HepG2 (cell line): ENCODE measurements at regions not wholly inside any gene's neighbourhood (a gene's known extent, or its start where the extent isn't known, plus 50 kb on each side); places are given as distances from the start of the nearest gene placed in this dataset.

Experiments
- ATAC-seq: fragments of 200-7000 bp; cut with Tn5 transposase; 3 replicates; pipeline ENCODE4 v1.9.1; 2020; ENCODE audit warnings: mild to moderate bottlenecking, moderate library complexity
- BruUV-seq: library from RNA; stranded (reverse); fragments of 400-500 nt; replicated peaks from 2 replicates; lab custom pipeline; 2021; lab: Mats Ljungman, UMichigan
- CTCF ChIA-PET: fragments of 300-600 bp; formaldehyde crosslinking; extraction: SDS; loops from one replicate; lab custom pipeline; 2021; ENCODE audit warnings: low total read pairs, inconsistent platforms, low intra/inter-chr PET ratio; lab: Yijun Ruan, JAX
- POLR2A ChIA-PET: fragments of 350-600 bp; sonication (Branson Sonifier 250); formaldehyde crosslinking; loops from one replicate; lab custom pipeline; 2020; ENCODE audit warnings: antibody characterized with exemption, inconsistent platforms; lab: Yijun Ruan, JAX
- DNase-seq: peaks from one replicate; pipeline ENCODE4 v3.0.0-alpha.2; 2015; ENCODE audit warnings: low spot score
- FAIRE-seq: peaks from 3 replicates; lab custom pipeline; 2011; peaks lifted over from hg19 to GRCh38; lab: Jason Lieb, UNC
- H2AFZ ChIP-seq: one replicate; pipeline ENCODE4 v1.6.1; 2011; ENCODE audit warnings: low read length, inconsistent platforms
- H3K27ac ChIP-seq: fragments of 300-600 bp; 3 replicates; pipeline ENCODE4 v1.8.0; 2011; ENCODE audit warnings: mixed run types, mild to moderate bottlenecking, mixed read lengths, low read length, inconsistent platforms; ENCODE audit not compliant: insufficient read depth; ENCODE audit errors: extremely low read length
- H3K27me3 ChIP-seq, 2 experiments: fragments of 200-600 bp in 1 of 2; 2 replicates in 1 of 2; 3 replicates in 1 of 2; pipeline versions ENCODE4 v1.6.0 to v1.8.0; 2011; ENCODE audit warnings: low read length in 2 of 2, mild to moderate bottlenecking in 2 of 2, moderate library complexity in 2 of 2, inconsistent platforms in 1 of 2; ENCODE audit not compliant: insufficient read depth in 2 of 2, control insufficient read depth in 1 of 2
- H3K36me3 ChIP-seq, 2 experiments: fragments of 200-600 bp in 1 of 2; replicated peaks in 1 of 2; 2 replicates in 1 of 2; 3 replicates in 1 of 2; pipeline versions ENCODE4 v1.5.1 to v1.8.0; 2011; ENCODE audit warnings: low read length in 2 of 2, inconsistent platforms in 1 of 2; ENCODE audit not compliant: insufficient read depth in 2 of 2, control insufficient read depth in 1 of 2
- H3K4me1 ChIP-seq: 2 replicates; pipeline ENCODE4 v1.5.1; 2012; ENCODE audit warnings: low read length, inconsistent platforms; ENCODE audit not compliant: insufficient read depth
- H3K4me2 ChIP-seq: 2 replicates; pipeline ENCODE4 v1.6.0; 2011; ENCODE audit warnings: low read depth, low read length, inconsistent platforms
- H3K4me3 ChIP-seq, 3 experiments: fragments of 200-600 bp in 1 of 3; sonication (generic), shearing (Covaris generic) in 1 of 3; replicated peaks in 1 of 3; 2 replicates each; pipeline ENCODE4 v1.5.1; 2011 to 2016; ENCODE audit warnings: low read length in 3 of 3, inconsistent platforms in 2 of 3, low read depth in 2 of 3, mild to moderate bottlenecking in 2 of 3, control low read depth in 1 of 3, mixed read lengths in 1 of 3; ENCODE audit not compliant: insufficient read depth in 1 of 3
- H3K79me2 ChIP-seq: one replicate; pipeline ENCODE4 v1.6.1; 2011; ENCODE audit warnings: low read length, inconsistent platforms; ENCODE audit not compliant: insufficient read depth
- H3K9ac ChIP-seq: 2 replicates; pipeline ENCODE4 v1.6.0; 2011; ENCODE audit warnings: mild to moderate bottlenecking, low read depth, low read length, inconsistent platforms; ENCODE audit not compliant: insufficient read depth
- H3K9me3 ChIP-seq: 2 replicates; pipeline ENCODE4 v1.5.1; 2012; ENCODE audit warnings: mild to moderate bottlenecking, low read length
- H4K20me1 ChIP-seq: 2 replicates; pipeline ENCODE4 v1.6.0; 2011; ENCODE audit warnings: inconsistent platforms, mild to moderate bottlenecking, low read length, moderate library complexity; ENCODE audit not compliant: insufficient read depth
- BCLAF1 ChIP-seq: fragments of 450-650 bp; IDR thresholded peaks from 2 replicates; pipeline ENCODE4 v1.6.1; 2017; ENCODE audit warnings: mild to moderate bottlenecking
- DNMT3B ChIP-seq: conservative IDR thresholded peaks from 2 replicates; pipeline ENCODE4 v1.6.1; 2016; ENCODE audit warnings: missing biosample characterization, control low read depth
- ETV6 ChIP-seq: sonication (generic); formaldehyde crosslinking; conservative IDR thresholded peaks from 2 replicates; pipeline ENCODE4 v1.4.0; 2020; ENCODE audit warnings: missing genetic modification reagents
- SIX1 ChIP-seq: sonication (generic); formaldehyde crosslinking; IDR thresholded peaks from 2 replicates; pipeline ENCODE4 v1.4.0; 2020; ENCODE audit warnings: missing genetic modification reagents, borderline replicate concordance
- SP2 ChIP-seq: sonication (generic); formaldehyde crosslinking; IDR thresholded peaks from 2 replicates; pipeline ENCODE4 v1.5.1; 2020; ENCODE audit warnings: mild to moderate bottlenecking, missing genetic modification reagents
- TAF15 ChIP-seq: fragments of 200-400 bp; formaldehyde crosslinking; IDR thresholded peaks from one replicate; pipeline ENCODE4 v1.6.1; 2018; ENCODE audit warnings: mild to moderate bottlenecking, low read depth, low read length; ENCODE audit not compliant: poor library complexity, severe bottlenecking
- TBX3 ChIP-seq: fragments of 450-650 bp; IDR thresholded peaks from 2 replicates; pipeline ENCODE4 v1.6.1; 2017; ENCODE audit warnings: antibody characterized with exemption, mild to moderate bottlenecking, inconsistent platforms, borderline replicate concordance
- ZFP36L1 ChIP-seq: sonication (generic); formaldehyde crosslinking; IDR thresholded peaks from 2 replicates; pipeline ENCODE4 v1.8.0; 2022; ENCODE audit warnings: mild to moderate bottlenecking, missing genetic modification reagents, moderate library complexity
- ZNF503 ChIP-seq: sonication (generic); formaldehyde crosslinking; IDR thresholded peaks from 2 replicates; pipeline ENCODE4 v1.4.0; 2020; ENCODE audit warnings: missing genetic modification reagents
- in situ Hi-C: cut with HindIII; loops from 2 replicates; pipeline ENCODE4 v1.10.0; 2017; ENCODE audit warnings: low pct_unique_long_range_greater_than_20kb; ENCODE audit not compliant: extremely low pct_ligation_motif_present
- intact Hi-C: fragments of 100-400 bp; cut with micrococcal nuclease; formaldehyde crosslinking; loops from one replicate; pipeline ENCODE4 v1.10.0; 2022; ENCODE audit not compliant: unreplicated experiment
- TF ChIP-seq, protein P1 (sequence below): IDR thresholded peaks from 2 replicates; pipeline ENCODE4 v1.6.1; 2012; ENCODE audit warnings: low read length, improper control_type of control experiment

DNA sequence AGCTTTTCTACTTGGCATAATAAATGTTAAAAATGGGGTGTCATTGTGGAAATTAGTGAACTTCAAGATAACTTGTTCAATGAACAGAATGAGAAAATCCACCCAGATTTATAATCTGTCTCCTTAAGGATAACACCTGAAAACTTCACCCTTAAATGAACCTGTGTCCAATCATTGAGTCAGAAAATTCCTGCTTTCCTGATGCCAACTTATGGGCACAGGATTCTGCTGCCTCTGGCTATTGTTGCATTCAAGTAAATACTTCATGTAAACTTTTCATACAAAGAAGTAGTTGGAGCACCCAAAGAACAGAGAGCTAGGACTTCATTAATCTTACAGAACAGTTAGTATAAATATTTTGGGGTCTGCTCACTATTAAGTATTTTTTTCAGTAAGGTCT, 98.9 kb upstream of the PLEKHA5 start:
- H3K4me1 ChIP-seq, result no peaks in the 10 kb centered on the region
- no peak for FAIRE-seq
- ChIA-PET CTCF (no interaction called here), POLR2A (no interaction called here)
- H3K36me3 ChIP-seq, result no peaks in the 10 kb centered on the region
- in situ Hi-C loops, result no loop called here
- H3K27ac ChIP-seq, result no peak overlapping the region
- no peak overlapping the region for H2AFZ ChIP-seq
- no peaks in the 10 kb centered on the region for H4K20me1 ChIP-seq
- peaks cover 19% of the 10 kb centered on the region; the same call in 1 of the 2 replicates for H3K9me3 ChIP-seq
- no peak for DNase-seq
- H3K27me3 ChIP-seq, result no peaks in the 10 kb centered on the region; a peak in 1 of 5 replicates
- H3K9ac ChIP-seq, result no peak overlapping the region
- BruUV-seq, result no TSS peak
- intact Hi-C loops, result no loop called here
- H3K4me3 ChIP-seq, result no peak overlapping the region
- H3K4me2 ChIP-seq, result no peak overlapping the region
- no peaks in the 10 kb centered on the region for H3K79me2 ChIP-seq
- no peak for ATAC-seq
- TF ChIP-seq SIX1 (CRISPR knock-in tag) (no peak), ZNF503 (no peak), DNMT3B (CRISPR knock-in tag) (no peak), ZFP36L1 (CRISPR knock-in tag) (no peak), ETV6 (CRISPR knock-in tag) (no peak), TBX3 (no peak), SP2 (CRISPR knock-in tag) (no peak), BCLAF1 (no peak), TAF15 (no peak)
- TF ChIP-seq, protein P1, sequence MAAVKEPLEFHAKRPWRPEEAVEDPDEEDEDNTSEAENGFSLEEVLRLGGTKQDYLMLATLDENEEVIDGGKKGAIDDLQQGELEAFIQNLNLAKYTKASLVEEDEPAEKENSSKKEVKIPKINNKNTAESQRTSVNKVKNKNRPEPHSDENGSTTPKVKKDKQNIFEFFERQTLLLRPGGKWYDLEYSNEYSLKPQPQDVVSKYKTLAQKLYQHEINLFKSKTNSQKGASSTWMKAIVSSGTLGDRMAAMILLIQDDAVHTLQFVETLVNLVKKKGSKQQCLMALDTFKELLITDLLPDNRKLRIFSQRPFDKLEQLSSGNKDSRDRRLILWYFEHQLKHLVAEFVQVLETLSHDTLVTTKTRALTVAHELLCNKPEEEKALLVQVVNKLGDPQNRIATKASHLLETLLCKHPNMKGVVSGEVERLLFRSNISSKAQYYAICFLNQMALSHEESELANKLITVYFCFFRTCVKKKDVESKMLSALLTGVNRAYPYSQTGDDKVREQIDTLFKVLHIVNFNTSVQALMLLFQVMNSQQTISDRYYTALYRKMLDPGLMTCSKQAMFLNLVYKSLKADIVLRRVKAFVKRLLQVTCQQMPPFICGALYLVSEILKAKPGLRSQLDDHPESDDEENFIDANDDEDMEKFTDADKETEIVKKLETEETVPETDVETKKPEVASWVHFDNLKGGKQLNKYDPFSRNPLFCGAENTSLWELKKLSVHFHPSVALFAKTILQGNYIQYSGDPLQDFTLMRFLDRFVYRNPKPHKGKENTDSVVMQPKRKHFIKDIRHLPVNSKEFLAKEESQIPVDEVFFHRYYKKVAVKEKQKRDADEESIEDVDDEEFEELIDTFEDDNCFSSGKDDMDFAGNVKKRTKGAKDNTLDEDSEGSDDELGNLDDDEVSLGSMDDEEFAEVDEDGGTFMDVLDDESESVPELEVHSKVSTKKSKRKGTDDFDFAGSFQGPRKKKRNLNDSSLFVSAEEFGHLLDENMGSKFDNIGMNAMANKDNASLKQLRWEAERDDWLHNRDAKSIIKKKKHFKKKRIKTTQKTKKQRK, result no peak
- TF ChIP-seq, all 625 proteins: peak for 0
